Stimulated activated CD8-positive, alpha-beta memory T cell treated with anti-CD3 and anti-CD28 coated beads, Interleukin-4, amount 100 ng/mL, for 24 hours (primary cell): ENCODE measurements at regions not wholly inside any gene's neighbourhood (a gene's known extent, or its start where the extent isn't known, plus 50 kb on each side); places are given as distances from the start of the nearest gene placed in this dataset.
"Not testable (repeated sequence)": the region's sequence is repeated elsewhere in the genome, so short reads cannot be mapped to it uniquely, and the experiment has no call there.

Experiments
- DNase-seq: peaks from one replicate; pipeline ENCODE4 v3.0.0-alpha.2; 2020; ENCODE audit warnings: low read depth

DNA sequence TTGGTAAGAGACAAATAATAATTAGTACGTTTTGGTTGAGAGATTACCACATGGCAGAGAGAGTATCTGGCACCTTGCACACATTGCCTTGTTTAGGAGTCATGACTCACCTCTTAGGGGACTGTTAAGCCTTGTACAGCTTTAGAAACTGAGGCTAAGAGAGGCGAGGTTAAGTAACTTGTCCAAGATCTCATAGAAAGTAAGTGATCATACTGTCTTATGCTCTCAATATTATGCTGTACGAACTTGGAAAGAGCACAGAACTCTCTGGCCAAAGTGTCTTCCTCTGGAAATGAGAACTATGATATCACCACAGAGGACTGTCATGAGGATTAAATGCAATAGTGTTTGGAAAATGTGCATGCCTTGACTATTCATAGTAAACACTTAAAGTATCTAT is 249.0 kb downstream of the UTRN start:
- no peak for DNase-seq

DNA sequence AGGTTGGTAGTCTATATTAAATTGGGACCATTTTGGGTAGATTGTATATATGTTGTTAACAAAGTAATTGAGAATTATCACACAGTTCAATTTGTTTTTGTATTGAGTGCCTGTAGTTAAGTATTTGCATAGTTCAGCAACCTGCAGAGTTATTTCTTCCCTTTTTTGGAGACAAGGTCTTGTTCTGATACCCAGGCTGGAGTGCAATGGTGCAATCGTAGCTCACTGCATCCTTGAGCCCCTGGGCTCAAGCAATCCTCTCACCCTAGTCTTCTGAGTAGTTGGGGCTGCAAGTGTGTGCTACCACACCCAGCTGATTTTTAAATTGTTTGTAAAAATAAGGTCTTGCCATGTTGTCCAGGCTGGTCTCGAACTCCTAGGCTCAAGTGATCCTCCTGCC is 250.5 kb downstream of the UTRN start:
- DNase-seq: no peak

DNA sequence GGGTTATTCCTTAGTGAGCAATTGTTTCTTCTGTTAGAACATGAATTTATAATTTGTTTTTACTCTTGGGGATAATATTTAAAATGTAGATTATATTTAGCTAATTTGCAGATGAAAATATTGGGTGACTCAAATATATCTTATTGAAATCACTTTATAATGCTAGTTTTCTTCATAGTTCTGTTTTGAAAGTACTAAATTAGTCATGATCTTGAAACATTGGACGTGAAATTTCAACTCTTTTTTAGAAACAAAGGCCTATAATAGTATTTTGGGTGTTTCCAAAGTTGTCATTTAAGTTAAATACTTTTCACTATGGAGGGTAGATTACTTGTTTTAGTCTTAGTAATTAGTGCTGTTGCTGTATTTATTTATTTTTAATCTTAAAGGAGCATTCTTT is 250.9 kb downstream of the UTRN start:
- DNase-seq: no peak

DNA sequence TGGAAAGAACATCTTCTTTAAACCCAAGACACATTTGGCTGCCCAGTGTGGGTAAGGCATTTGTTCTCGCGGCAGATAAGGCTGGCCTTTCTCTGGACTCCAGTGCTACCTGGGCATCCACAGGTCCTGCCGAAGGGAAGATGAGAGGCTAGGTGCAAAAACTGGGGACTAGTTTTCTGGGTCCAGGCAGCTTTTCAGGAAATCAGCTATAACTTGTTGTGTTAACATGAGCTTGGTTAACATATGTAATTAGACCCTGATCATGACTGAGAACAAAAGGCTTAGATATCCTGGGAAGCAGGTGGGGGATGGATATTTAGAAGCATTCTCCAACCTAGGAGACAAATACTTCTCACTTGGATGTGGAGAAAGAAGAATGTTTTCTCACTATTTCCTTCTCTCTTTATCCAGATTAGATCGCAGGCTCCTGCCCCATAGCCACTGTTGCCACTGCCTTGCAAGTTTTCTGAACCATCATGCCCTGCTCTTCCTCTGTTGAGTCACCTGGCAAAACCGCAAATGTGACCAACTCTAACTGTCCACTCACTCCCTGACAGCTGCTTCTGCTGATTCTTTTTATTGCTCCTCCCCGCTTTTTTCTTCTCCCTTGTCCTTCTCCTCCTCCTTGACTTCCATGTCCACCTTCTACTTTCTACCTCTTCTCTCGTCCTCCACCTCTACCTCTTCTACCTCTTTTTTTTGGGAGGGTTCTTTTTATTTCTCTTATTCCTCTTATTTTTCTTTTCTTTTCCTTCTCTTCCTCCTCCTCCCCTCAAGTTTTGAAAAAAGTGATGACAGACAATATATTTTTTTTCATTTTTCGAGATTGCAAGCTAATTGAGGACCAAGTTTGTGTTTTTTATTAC is 258.1 kb downstream of the UTRN start:
- DNase-seq: no peak

DNA sequence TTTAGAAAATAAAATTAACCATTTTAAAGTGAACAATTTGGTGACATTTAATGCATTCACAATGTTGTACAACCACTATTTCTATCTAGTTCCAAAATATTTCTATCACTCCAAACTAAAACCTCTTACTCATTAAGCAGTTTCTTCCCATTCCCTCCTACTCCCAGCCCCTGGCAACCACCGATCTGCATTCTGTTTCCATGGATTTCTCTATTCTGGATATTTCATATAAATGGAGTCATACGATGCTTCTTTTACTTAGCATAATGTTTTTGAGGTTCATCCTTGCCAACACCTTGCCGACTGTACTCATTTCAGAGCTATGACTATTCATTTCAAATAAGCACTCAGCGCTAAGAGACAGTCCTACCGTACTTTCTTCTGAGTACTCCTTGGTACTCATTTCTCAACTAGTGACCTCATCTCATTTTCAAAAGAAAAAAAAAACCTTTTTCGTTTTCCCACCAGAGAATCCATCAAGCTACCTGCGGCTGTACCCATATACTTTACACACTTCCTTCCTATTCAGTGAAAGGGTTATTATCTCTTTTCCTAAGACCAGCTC is 259.2 kb downstream of the UTRN start:
- DNase-seq: no peak

DNA sequence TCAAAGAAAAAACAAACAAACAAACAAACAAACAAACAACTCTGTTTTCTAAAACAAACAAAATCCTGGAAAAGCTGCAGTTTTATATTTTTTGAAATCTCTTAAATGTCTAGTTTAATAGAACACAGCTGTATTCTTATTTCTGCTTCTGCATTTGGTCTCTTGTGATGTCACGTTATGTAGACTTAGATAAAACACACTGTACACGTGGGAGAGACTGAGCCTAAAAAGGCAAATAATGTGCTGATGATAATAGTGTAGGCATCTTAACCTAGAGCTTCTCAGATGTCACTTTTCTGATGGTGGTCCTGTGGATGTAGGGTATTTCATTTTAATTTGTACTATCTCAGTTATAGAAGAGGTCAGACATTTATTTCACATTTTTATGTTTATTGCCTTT is 261.7 kb downstream of the UTRN start:
- DNase-seq: no peak

DNA sequence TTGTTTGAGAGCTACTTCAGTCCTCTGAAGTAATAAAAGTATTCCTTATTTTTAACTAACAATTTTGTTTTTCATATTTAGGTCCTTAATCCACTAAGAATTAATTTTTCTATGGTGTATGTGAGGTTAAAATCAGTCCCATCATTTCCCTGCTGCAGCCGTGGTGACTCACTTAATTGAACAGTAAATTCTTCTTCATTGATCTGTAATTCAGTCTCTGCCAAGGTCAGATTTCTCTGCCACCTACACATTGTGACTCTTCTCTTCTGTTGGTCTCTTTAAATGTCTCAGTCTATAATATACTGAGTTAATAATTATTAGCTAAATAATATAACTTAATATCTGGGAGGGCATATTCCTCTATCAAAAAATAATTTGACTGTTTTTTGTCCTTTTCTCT is 262.3 kb downstream of the UTRN start:
- DNase-seq: no peak

DNA sequence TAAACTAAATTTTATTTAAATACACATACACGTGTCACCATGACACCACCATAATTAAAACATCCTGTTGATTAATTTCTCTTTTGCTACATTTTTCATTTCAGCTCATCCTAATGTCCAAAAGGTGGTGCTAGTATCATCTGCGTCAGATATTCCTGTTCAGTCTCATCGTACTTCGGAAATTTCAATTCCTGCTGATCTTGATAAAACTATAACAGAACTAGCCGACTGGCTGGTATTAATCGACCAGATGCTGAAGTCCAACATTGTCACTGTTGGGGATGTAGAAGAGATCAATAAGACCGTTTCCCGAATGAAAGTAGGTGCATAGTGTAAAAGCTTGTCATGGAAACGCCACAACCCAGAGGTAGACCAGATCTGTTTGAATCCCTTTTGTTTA is 263.4 kb downstream of the UTRN start:
- no peak for DNase-seq

DNA sequence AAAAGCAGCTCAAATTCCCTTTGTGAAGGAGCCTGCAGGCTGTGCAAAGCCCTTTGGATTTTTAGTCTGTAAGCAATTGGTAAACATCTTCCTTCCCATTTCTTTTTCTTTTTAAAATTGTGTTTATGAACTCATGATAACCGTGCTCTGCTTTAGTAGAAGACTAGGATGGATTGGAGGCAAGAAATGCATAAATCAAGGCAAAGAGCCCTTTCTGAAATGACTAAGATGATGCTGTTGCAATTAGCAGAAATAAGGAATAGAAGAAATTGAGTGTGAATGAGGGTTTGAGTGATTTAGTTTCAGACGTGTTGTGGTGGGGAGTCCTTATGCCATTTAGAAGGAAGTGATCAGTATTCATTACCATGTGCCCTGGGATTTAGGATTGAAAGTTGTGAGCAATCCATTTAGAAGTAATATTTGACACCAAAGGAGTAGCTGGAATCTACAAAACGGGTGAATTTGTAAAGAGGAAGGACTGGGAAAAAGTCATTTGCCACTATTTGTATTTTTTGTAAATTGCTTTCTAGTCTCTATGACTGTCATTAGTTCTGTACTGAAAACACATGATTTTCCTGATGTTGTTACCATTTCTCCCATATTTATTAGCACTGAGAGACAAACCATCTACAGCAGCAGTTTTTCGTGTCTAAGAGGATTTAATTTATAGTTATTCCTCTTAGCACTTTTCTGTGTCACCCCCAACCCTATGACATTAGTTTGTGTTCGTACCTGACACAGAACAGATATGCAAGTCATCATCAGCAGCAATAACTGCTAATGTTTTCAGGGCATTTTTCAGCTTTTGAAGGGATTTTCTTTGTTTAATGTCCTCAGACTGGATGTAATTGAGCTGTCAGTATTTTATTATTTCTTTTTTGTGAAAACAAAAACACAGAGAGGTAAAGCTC is 265.0 kb downstream of the UTRN start:
- DNase-seq: no peak

DNA sequence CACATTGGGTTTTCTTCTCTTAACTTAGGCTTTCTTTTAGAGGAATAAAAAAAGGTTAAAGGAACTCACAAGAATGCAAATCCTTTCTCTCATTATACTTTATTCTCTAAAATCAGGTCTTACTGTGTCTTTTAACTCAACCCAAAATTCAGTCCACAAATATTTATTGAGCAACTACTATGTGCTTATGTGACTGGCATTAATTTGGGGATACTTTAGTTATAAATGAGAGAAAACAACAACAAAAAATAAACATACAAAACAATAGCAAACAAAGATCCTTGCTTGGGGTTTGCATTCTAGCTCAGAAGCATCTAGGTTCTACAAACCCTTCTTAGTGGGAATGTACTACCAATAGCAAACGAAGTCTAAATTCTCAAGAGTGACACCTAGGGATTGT is 266.2 kb downstream of the UTRN start:
- DNase-seq: no peak

DNA sequence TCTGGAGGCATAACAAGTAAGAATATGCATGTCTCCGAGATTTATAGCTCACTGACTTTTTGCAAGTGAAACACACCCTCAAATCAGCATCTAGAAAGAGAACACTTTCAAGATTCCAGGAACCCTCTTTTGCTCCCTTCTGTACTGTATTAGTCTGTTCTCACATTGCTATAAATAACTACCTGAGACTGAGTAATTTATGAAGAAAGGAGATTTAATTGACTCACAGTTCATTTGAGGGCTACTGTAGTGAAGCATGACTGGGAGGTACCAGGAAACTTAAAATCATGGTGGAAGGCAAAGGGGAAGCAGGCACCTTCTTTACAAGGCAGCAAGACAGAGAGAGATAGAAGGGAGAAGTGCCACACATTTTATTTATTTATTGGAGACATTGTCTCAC is 269.9 kb downstream of the UTRN start:
- DNase-seq: no peak

DNA sequence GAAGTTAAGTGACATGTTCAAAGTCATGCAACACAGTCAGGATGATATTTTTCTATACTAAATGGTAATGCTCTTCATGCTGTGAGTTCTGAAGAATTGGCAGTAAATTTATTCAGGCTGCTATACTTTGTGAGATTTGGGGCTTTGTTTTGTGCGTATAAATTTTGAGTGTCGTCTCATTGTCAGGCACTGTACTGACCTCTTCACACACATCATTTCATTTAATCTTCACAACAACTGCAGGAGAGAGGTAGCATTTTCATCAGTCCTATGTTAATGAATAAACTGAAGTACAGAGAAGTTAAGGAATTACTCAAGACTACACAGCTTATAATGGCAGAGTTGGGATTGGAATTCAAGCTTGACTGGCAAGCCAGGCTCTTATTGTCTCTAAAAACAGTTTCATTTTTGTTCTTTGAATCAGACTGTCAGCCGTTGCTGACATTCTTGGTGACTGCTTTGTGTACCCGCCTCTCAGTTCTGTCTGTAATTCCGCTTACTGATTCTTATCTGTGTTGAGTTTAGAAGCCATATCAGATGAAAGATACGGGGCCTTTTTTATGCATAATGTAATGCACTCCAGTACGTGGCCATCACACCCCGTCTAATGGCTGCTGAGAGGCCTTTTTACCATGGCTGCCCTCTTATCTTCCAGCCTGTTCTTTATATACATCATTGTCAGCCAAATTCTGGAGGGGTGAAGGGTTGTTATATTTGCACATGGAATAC is 274.9 kb downstream of the UTRN start:
- no peak for DNase-seq

DNA sequence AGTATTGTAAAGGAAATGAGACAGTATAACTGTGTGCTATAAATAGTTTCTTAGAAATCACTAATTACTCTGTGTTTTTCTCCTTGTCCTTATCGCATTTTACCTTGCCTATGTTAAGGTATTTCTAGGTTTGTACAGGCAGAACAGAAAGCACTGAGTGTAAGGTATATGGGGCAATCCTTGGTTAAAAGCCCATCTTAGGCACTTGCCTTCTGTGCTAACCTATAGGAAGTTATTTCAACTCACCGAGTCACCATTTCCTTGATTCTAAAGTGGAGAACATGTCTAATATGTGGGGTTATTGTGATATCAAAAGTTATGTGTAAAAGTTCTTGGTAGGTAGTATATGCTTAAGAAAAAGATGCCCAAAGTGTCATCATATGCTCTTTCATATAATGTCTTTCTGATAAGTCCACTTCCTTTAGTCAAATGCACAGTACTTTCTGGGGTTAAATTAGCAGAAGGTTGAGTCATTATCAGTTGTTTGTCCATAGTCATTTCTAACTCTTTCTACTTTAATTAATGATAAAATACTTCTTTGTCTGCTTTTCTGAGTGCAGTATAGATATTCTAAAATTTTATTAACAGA is 276.4 kb downstream of the UTRN start:
- no peak for DNase-seq

DNA sequence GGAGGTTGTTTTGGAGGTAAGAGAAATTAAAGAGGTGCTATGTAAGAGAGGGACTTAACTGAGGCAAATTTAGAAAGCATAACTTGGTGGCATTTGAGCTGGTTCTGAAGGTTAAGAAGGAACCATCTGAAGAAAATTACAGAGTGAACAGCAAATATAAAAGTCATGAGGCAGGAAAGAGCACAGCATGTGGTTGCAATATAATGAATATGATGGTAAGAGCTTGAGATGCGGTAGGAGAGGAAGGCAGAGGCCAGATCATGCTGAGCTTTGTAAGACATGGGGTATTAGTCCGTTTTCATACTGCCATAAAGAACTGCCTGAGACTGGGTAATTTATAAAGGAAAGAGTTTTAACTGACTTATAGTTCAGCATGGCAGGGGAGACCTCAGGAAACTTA is 279.1 kb downstream of the UTRN start:
- DNase-seq: no peak

DNA sequence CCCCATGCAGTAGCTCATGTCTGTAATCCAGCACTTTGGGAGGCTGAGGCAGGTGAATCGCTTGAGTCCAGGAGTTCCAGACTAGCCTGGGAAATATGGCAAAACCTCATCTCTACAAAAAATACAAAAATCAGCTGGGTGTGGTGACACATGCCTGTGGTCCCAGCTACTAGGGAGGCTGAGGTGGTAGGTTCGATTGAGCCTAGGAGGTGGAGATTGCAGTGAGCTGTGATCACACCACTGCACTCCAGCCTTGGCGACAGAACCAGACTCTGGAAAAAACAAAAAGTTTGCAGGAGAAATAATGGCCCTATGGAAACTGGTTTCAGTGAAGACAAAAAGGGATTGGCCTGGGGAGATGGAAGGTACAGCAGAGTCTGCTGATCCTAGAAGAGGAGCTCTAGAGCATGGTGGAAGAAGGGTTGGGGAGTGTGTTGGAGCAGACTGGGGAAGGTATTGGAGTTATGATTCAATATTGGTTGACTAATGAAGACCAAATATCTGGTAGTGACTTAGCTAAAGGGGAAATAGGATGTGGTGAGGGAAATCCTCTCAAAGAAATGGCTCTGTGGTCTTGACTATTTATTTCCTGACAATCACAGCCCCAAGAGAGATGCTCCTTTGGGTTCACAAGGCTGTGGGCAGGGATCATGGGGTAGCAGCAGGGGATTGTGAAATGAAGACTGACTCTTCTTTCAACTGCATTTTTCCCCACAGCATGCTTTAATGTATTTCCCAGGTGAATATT is 281.9 kb downstream of the UTRN start:
- DNase-seq: no peak

DNA sequence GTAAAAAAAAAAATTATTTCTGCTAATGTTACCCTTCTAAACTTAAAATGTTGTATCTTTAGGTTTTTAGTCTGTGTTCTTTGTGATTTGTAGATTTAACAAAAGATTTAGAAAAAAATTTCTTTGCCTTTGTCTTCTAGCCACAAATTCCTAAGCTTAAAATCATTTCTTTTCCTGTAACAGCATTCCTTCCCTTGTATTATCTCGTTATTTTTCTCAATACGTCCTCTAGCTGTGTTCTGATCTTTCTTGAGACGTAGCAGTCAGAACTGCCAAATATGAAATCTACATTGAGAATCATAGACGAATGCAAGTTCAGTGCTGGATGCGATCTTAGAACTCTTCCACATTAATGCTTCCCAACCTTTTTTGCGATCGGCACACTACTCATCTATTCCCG is 283.1 kb downstream of the UTRN start:
- DNase-seq: no peak

DNA sequence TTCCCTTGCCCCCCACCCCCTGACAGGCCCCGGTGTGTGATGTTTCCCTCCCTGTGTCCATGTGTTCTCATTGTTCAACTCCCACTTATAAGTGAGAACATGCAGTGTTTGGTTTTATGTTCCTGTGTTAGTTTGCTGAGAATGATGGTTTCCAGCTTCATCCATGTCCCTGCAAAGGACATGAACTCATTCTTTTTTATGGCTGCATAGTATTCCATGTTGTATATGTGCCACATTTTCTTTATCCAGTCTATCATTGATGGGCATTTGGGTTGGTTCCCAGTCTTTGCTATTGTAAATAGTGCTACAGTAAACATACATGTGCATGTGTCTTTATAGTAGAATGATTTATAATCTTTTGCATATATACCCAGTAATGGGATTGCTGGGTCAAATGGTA is 287.4 kb downstream of the UTRN start:
- not testable (repeated sequence) for DNase-seq

DNA sequence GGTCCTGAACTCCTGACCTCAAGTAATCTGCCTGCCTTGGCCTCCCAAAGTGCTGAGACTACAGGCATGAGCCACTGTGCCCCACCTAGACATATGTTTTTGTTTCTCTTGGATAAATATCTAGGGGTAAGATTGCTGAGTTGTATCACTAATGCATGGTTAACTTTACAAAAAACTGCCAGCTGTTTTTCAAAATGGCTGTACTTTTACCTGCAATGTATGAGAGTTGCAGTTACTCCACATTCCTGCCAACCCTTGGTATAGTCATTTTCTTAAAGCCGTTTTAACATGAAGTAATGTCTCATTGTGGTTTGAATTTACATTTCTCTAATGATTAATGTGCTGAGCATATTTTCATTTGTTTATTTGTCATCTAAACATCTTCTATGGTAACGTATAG is 289.7 kb downstream of the UTRN start:
- no peak for DNase-seq

DNA sequence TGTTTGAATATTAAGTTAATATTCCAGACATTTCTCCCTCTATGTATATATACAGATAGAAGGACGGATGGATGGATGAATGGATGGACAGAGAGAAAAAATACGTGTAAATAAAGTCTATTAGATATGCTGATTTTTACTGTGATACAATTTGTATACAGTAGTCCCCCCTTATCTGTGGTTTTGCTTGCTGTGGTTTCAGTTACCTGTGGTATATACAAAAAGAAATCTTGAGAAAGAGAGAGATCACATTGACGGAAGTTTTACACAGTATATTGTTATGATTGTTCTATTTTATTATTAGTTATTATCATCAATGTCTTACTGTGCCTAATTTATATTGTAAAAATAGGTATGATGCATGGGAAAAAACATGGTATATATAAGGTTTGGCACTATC is 290.2 kb downstream of the UTRN start:
- DNase-seq: no peak

DNA sequence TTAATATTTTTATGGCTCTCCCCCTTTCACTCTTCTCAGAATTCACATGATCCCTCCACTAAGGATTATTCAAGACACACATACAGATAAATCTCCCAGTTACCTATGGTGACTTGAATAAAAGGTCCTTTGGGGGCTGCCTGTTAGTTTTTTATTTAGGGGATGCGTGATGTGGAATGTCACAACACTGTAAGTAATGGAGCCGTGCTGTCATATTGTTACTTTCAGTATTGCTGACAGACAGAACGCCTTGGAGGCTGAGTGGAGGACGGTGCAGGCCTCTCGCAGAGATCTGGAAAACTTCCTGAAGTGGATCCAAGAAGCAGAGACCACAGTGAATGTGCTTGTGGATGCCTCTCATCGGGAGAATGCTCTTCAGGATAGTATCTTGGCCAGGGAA is 291.7 kb downstream of the UTRN start:
- no peak for DNase-seq
